ENCODE measurements at regions not wholly inside any gene's neighbourhood (a gene's known extent, or its start where the extent isn't known, plus 50 kb on each side); places are given as distances from the start of the nearest gene placed in this dataset.
"Not testable (repeated sequence)": the region's sequence is repeated elsewhere in the genome, so short reads cannot be mapped to it uniquely, and the experiment has no call there.

- no peak for DNase-seq (ENCODE audit: low read depth)
These were observed 164.1 kb upstream of the KCNQ5 start for GRCh38 chr6:72457738-72458137.

- no peak for DNase-seq (ENCODE audit: low read depth)
These were observed 163.3 kb upstream of the KCNQ5 start for GRCh38 chr6:72458521-72458920.

GRCh38 chr6:72461144-72461543, 160.7 kb upstream of the KCNQ5 start:
- no peak for DNase-seq (ENCODE audit: low read depth)

- no peak for DNase-seq (ENCODE audit: low read depth)
These were observed 157.6 kb upstream of the KCNQ5 start for GRCh38 chr6:72464246-72464645.

GRCh38 chr6:72464791-72465691, 156.8 kb upstream of the KCNQ5 start:
- peak; percentile 72 for DNase-seq (ENCODE audit: low read depth)

GRCh38 chr6:72466471-72466870, 155.4 kb upstream of the KCNQ5 start:
- no peak for DNase-seq (ENCODE audit: low read depth)

- peak; percentile 6 for DNase-seq (ENCODE audit: low read depth)
These were observed 154.8 kb upstream of the KCNQ5 start for GRCh38 chr6:72466971-72467566.

GRCh38 chr6:72469406-72469983, 152.4 kb upstream of the KCNQ5 start:
- not testable (repeated sequence) for DNase-seq (ENCODE audit: low read depth)

- no peak for DNase-seq (ENCODE audit: low read depth)
These were observed 145.8 kb upstream of the KCNQ5 start for GRCh38 chr6:72476051-72476450.

GRCh38 chr6:72476646-72477045, 145.2 kb upstream of the KCNQ5 start:
- no peak for DNase-seq (ENCODE audit: low read depth)

- DNase-seq (ENCODE audit: low read depth): no peak
These were observed 126.4 kb upstream of the KCNQ5 start for GRCh38 chr6:72495441-72495840.

GRCh38 chr6:72497186-72497585, 124.7 kb upstream of the KCNQ5 start:
- DNase-seq (ENCODE audit: low read depth): no peak

GRCh38 chr6:72500669-72501068, 121.2 kb upstream of the KCNQ5 start:
- DNase-seq (ENCODE audit: low read depth): no peak

GRCh38 chr6:72504406-72504805, 117.5 kb upstream of the KCNQ5 start:
- no peak for DNase-seq (ENCODE audit: low read depth)

- DNase-seq (ENCODE audit: low read depth): no peak
These were observed 116.4 kb upstream of the KCNQ5 start for GRCh38 chr6:72505446-72505845.

- DNase-seq (ENCODE audit: low read depth): no peak
These were observed 102.0 kb upstream of the KCNQ5 start for GRCh38 chr6:72519871-72520270.

- no peak for DNase-seq (ENCODE audit: low read depth)
These were observed 100.2 kb upstream of the KCNQ5 start for GRCh38 chr6:72521684-72522083.

GRCh38 chr6:72522735-72523141, 99.1 kb upstream of the KCNQ5 start:
- DNase-seq (ENCODE audit: low read depth): no peak

GRCh38 chr6:72524011-72524645, 97.7 kb upstream of the KCNQ5 start:
- no peak for DNase-seq (ENCODE audit: low read depth)

GRCh38 chr6:72525821-72526510, 95.9 kb upstream of the KCNQ5 start:
- DNase-seq (ENCODE audit: low read depth): no peak

- DNase-seq (ENCODE audit: low read depth): no peak
These were observed 91.7 kb upstream of the KCNQ5 start for GRCh38 chr6:72530152-72530551.

GRCh38 chr6:72530750-72531149, 91.1 kb upstream of the KCNQ5 start:
- DNase-seq (ENCODE audit: low read depth): no peak

All from renal cortical epithelial cell (primary cell).